Esophagus (tissue), 2 donors: ENCODE measurements at regions not wholly inside any gene's neighbourhood (a gene's known extent, or its start where the extent isn't known, plus 50 kb on each side); places are given as distances from the start of the nearest gene placed in this dataset.
"Not testable (repeated sequence)": the region's sequence is repeated elsewhere in the genome, so short reads cannot be mapped to it uniquely, and the experiment has no call there.

Experiments used
- H3K27ac ChIP-seq, 2 donors: one replicate each; pipeline ENCODE4 v1.5.1; 2013; ENCODE audit warnings: low read depth in 2 of 2, mild to moderate bottlenecking in 2 of 2, inconsistent platforms in 1 of 2, low read length in 1 of 2, moderate library complexity in 1 of 2
- H3K27me3 ChIP-seq, 2 donors: one replicate each; pipeline ENCODE4 v1.6.1; 2013; ENCODE audit warnings: low read length in 2 of 2, control low read depth in 1 of 2, mild to moderate bottlenecking in 1 of 2; ENCODE audit not compliant: insufficient read depth in 2 of 2, control insufficient read depth in 1 of 2
- H3K36me3 ChIP-seq, 2 donors: one replicate each; pipeline ENCODE4 v1.6.1; 2013; ENCODE audit warnings: low read length in 1 of 2; ENCODE audit not compliant: control insufficient read depth in 2 of 2, insufficient read depth in 2 of 2
- H3K4me1 ChIP-seq, 2 donors: one replicate each; pipeline ENCODE4 v1.6.1; 2013; ENCODE audit warnings: low read length in 1 of 2; ENCODE audit not compliant: control insufficient read depth in 2 of 2, insufficient read depth in 2 of 2
- H3K4me3 ChIP-seq, 2 donors: one replicate each; pipeline ENCODE4 v1.5.1; 2013; ENCODE audit warnings: low read length in 2 of 2, mild to moderate bottlenecking in 2 of 2, low read depth in 1 of 2, moderate library complexity in 1 of 2
- H3K9me3 ChIP-seq, 2 donors: one replicate each; pipeline ENCODE4 v1.6.1; 2013; ENCODE audit warnings: mild to moderate bottlenecking in 2 of 2, low read depth in 1 of 2, low read length in 1 of 2, moderate library complexity in 1 of 2; ENCODE audit not compliant: control insufficient read depth in 2 of 2, insufficient read depth in 1 of 2
- WGBS, 2 donors: extraction: QIAGEN DNeasy Blood & Tissue Kit; methylation state at CpG; one replicate each; pipeline ENCODE4 v1.1.7; 2013; 5-methylcytosine and 5-hydroxymethylcytosine counted together
- donor health status: healthy with polysubstance abuse.
- donor health status: Bipolar disorder and iron deficiency.

DNA sequence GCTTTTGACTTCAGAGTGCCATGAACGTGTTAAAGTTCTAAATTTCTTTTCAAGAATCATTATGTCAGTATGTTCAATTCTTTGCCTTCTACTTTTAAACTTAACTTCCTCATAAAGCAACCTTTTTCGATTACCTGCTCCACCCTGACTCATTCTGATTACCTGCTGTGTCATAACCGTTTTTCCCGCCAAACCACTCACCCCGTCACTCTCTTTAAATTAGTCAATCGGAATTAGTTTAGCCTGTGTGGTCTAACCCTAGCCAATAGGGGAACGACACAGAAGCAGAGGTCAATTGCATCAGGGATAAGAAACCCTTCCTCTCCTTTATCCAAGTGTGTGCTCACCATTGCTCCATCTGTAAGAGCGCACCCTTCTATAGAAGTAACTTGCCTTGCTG is 482.7 kb downstream of the CD83 start:
- not testable (repeated sequence) for H3K9me3 ChIP-seq, H3K36me3 ChIP-seq, H3K4me3 ChIP-seq, H3K4me1 ChIP-seq, H3K27me3 ChIP-seq, H3K27ac ChIP-seq
- 84 to 86% methylated on average over 8 of the region's 8 CpGs for WGBS, 2 donors

DNA sequence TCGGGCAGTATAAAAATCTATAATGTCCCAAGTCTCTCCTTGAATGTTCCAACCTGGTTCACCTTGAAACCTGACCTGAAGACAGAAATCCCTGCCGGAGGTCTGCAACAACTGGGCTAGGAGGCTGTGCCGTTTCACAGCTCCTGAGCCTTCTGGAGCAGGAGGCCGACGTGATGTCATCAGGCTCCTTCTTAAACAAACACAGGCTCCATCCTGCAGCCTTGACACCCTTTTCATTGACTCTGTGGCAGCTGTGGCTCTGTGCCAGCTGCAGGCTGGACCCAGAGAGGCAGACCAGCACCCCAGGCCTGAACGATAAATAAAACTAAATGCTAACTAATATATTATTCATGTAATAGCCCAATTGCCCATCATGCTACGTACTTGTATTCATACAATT is 483.9 kb downstream of the CD83 start:
- Histone ChIP-seq H3K9me3 (no peaks in the 10 kb centered on the region), H3K4me3 (no peak overlapping the region), H3K27ac (no peak overlapping the region), H3K4me1 (no peaks in the 10 kb centered on the region), H3K36me3 (no peaks in the 10 kb centered on the region), H3K27me3 (no peaks in the 10 kb centered on the region)
- 51 to 74% methylated on average over 7 of the region's 7 CpGs for WGBS, 2 donors

DNA sequence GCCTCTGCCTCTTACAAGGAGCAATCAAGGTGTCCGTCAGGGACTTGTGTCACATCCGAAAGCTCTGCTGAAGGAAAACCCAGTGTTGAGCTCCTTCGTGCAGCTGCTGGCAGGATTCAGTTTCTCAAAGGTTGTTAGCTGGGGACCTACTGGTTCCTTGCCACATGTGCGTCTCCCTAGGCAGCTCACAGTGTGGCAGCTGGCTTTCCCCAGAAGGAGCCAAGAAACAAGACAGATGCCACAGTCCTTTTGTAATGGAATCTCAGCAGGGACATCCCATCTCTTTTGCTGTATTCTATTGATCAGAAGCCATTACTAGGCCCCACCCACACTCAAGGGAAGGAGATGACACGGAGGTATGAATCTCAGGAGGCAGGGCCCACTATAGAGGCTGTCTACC is 488.8 kb downstream of the CD83 start:
- 91 to 94% methylated on average over 5 of the region's 5 CpGs for WGBS, 2 donors
- H3K4me3 ChIP-seq: no peak overlapping the region
- no peaks in the 10 kb centered on the region for H3K9me3 ChIP-seq
- H3K4me1 ChIP-seq: no peaks in the 10 kb centered on the region
- H3K36me3 ChIP-seq: no peaks in the 10 kb centered on the region
- H3K27me3 ChIP-seq: no peaks in the 10 kb centered on the region
- H3K27ac ChIP-seq: no peak overlapping the region

DNA sequence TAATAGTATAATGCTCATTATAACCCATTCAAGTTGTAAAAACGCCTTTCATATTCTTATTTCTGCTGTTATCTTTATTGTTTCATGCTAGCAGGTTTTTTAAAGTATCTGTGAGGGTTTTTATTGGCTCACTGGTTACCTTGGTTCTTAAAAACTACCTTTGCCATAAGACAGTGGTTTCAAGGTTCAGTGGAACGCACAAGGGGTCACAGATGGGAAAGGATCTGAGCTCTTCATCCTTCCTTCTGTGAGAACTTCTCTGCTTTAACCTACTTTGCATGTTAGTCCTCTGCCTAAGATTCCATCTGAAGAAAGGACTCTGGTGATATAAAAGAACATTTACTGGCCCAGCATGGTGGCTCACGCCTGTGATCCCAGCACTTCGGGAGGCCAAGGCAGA is 492.6 kb downstream of the CD83 start:
- Histone ChIP-seq H3K27me3 (no peaks in the 10 kb centered on the region), H3K27ac (no peak overlapping the region), H3K36me3 (no peaks in the 10 kb centered on the region), H3K9me3 (no peaks in the 10 kb centered on the region), H3K4me1 (no peaks in the 10 kb centered on the region), H3K4me3 (no peak overlapping the region)
- WGBS, 2 donors: 95 to 98% methylated on average over 4 of the region's 4 CpGs

DNA sequence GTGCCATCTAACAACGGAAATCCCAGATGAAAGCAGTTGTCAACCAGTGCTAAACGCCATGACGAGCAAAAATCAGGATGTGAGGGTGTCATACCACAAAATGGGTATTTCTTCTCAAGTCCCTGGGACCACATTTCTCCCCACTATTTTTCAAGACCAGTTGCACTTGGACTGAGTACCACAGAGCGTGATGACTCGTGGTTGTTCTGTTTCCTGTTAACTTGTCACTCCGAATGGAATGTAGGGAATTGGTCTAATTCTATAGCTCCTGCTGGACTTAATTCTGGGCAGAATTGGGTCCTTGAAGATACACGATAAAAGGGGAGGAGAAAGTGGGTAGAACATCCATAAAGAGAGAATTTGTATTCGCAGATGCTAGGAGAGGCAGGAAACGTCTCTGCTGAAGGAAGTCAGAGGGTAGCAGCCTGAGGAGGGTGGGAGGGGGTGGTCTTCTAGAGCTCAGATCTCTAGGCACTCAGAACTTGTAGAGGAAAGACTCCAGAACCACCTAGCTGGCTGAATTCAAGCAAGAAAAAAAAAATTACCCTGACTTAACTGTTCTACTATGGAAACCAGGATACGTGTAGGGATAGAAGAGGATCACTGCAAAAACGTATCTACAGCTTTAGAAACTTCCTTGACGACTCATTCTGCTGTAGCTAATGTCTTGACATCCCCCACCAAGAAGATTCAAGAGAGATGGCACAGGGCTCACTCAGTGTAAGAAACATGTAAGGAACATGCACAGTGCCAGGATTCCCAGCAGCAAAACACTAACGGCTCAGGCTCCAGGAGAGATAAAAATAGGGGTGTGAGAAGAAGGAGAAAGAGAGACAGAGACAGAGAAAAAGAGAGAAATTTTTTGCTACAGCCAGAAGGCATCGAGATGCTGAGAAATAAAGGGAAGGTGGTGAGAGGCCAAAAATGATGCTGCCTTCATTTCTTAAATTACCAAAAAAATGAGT is 494.7 kb downstream of the CD83 start:
- Histone ChIP-seq H3K27ac (no peak overlapping the region), H3K9me3 (peaks cover 0 to 2% of the 10 kb centered on the region in 2 donors), H3K36me3 (no peaks in the 10 kb centered on the region), H3K4me1 (no peaks in the 10 kb centered on the region), H3K4me3 (no peak overlapping the region), H3K27me3 (no peaks in the 10 kb centered on the region)
- WGBS, 2 donors: 74 to 77% methylated on average over 14 of the region's 14 CpGs

DNA sequence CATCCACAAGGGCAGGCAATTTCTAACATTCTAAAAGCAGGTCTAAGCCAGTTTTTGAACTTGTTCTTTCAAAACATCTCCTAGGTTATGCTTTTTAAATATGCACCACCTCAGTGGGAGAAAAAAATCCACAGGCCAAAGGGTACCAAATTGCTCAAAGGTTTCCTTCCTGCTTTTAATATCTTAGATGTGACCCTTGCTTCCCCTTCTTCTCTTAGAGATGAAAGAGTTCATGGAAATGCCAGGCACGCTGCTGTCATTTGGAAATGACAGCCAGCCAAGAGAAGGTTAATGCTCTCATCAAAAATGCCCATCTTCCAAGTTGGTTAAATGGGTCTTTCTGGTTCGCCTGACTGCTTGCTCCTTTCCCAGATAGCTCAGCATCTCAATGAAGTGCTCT is 497.1 kb downstream of the CD83 start:
- no peak overlapping the region for H3K27ac ChIP-seq
- H3K27me3 ChIP-seq: no peaks in the 10 kb centered on the region
- no peaks in the 10 kb centered on the region for H3K36me3 ChIP-seq
- peaks cover 0 to 6% of the 10 kb centered on the region in 2 donors for H3K9me3 ChIP-seq
- 85 to 87% methylated on average over 2 of the region's 2 CpGs for WGBS, 2 donors
- no peak overlapping the region for H3K4me3 ChIP-seq
- no peaks in the 10 kb centered on the region for H3K4me1 ChIP-seq

DNA sequence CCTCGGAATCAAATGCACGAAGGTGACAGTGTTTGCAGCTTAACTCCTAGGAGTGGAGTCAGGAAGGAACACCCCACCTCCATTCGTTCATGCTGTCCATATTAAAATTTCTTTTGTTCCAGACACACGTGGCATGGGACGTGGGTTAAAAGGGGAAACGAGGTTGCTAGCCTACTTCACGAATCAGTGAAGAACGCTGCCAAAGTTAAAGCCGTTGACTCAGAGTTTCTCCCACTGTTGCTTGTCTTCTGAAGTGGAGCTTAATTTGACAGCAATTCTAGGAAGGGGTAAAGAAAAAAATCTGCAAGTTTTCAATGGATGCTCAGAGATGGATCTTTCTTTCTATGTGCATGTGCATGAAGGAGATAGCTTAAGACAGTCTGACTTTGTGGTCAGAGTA is 499.1 kb downstream of the CD83 start:
- no peak overlapping the region for H3K4me3 ChIP-seq
- 75 to 82% methylated on average over 9 of the region's 9 CpGs for WGBS, 2 donors
- peaks cover 0 to 6% of the 10 kb centered on the region in 2 donors for H3K9me3 ChIP-seq
- H3K36me3 ChIP-seq: no peaks in the 10 kb centered on the region
- no peaks in the 10 kb centered on the region for H3K4me1 ChIP-seq
- H3K27ac ChIP-seq: no peak overlapping the region
- H3K27me3 ChIP-seq: no peaks in the 10 kb centered on the region

DNA sequence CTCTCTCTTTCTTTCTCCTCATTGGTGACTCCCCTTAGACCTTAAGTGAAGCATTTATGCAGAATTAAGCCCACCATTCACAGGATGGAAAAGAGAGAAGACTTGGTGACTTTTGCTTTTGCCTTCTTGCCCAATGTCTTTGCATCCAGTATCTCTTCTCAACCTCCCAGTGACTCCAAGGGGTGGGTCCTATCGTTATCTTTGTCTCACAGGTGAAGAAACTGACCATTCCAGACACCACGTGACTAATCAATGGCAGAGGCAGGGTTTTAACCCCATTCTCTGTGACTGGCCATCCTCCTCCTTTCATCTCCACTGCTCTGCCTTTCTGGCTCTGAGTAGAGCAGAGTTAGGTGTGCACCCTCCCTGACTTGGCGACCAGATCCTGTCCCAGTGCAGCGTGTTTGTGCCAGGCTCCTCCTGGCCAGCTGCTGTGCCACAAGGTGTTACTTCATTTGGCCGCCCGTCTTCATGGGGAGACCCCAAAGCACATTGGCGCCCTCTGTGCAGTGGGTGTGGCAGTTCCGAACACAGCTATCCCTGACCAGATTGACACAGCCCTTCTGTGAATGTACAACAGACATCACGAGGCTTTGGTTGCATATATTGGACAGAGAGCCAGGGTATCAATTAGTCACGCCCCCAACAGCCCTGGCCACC is 501.3 kb downstream of the CD83 start:
- Histone ChIP-seq H3K27me3 (no peaks in the 10 kb centered on the region), H3K4me3 (no peak overlapping the region), H3K9me3 (peaks cover 0 to 6% of the 10 kb centered on the region in 2 donors), H3K4me1 (peaks cover 0 to 3% of the 10 kb centered on the region in 2 donors), H3K27ac (no peak overlapping the region), H3K36me3 (no peaks in the 10 kb centered on the region)
- WGBS, 2 donors: 88 to 91% methylated on average over 10 of the region's 10 CpGs

DNA sequence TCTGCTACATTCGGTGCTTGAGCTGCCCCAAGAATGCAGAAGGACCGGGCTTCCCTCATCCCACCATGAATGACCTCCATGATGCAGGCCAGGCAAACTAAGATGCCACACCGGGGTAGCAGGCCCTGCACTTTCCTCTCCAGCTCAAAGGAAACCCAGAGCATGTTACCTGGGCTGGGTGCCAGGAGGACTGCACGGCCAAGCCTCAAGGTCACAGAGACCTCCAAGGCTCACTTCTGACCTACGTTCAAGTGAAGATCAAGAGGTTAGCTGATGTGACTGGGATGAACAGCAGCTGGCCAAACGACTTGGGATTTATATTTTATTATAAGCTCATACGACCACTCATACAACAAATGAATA is 501.8 kb downstream of the CD83 start:
- no peaks in the 10 kb centered on the region for H3K36me3 ChIP-seq
- H3K9me3 ChIP-seq: peaks cover 0 to 6% of the 10 kb centered on the region in 2 donors
- no peaks in the 10 kb centered on the region for H3K27me3 ChIP-seq
- no peak overlapping the region for H3K27ac ChIP-seq
- peaks cover 0 to 3% of the 10 kb centered on the region in 2 donors for H3K4me1 ChIP-seq
- no peak overlapping the region for H3K4me3 ChIP-seq
- 70 to 74% methylated on average over 7 of the region's 7 CpGs for WGBS, 2 donors
